ENCODE measurements at regions not wholly inside any gene's neighbourhood (a gene's known extent, or its start where the extent isn't known, plus 50 kb on each side); places are given as distances from the start of the nearest gene placed in this dataset.
"Not testable (repeated sequence)": the region's sequence is repeated elsewhere in the genome, so short reads cannot be mapped to it uniquely, and the experiment has no call there.

GRCh38 chr12:83656004-83656403 lies 969.3 kb downstream of the TMTC2 start:
- no peak for DNase-seq

DNA sequence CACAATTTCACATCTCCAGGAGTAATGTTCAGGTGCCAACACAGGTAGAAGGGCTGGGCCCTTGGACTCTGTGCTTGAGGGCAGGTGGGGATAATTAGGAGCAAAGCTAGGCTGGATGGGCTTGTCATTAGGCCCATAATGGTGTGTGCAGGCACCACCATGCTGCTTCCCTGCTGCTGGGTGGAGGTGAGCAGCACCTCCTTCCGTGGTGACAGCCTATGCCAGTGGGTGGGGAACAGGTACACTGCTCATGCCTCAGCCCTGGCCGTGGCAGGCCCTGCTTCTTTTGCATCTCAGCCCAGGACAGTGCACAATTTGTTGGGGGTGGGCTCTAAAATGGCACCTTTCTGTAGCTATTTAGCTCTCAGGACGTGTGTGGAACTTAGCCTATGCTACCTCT lies 955.5 kb downstream of the TMTC2 start:
- no peak for DNase-seq

DNA sequence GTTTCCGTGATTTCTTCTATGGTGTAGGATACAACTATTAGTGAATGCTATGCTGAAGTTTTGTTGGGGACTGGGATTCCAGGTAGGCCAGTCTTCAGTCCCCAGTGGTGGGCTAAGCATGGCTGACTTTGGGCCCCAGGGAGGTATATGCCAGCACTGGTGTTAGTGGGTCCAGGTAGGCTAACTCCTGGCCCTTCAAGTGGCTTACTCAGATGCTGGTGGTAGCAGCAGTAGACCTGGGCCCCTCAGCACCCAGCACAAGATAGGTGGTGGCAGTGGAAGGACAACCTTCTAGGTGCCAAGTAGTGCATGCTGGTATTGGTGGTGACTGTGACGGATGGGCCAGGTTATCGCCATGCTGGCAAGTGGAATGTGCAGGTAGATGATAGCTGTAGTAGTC lies 955.1 kb downstream of the TMTC2 start:
- DNase-seq, result no peak

- no peak for DNase-seq
These were observed 948.1 kb downstream of the TMTC2 start for GRCh38 chr12:83634726-83635267.

DNA sequence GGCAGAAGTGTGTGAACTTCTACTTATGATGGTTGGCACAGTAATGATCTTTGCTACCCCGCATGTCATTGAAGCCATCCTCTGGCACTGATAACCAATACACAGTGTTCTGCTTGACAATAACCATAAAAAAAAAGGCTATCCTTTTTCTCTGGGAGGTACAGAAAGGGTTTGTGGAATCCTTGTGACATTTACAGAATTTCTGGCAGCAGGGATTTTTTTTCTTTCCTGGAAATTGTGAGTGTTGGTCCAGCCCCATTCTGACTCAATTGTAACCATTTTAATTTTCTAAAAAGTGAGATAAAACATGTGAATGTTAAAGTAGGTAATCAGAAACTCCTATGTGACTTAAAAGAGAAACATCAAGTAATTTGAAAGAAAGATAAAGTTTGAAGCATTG lies 943.8 kb downstream of the TMTC2 start:
- no peak for DNase-seq

- no peak for DNase-seq
These were observed 943.2 kb downstream of the TMTC2 start for GRCh38 chr12:83629931-83630330.

GRCh38 chr12:83622205-83622604 lies 935.5 kb downstream of the TMTC2 start:
- no peak for DNase-seq

DNA sequence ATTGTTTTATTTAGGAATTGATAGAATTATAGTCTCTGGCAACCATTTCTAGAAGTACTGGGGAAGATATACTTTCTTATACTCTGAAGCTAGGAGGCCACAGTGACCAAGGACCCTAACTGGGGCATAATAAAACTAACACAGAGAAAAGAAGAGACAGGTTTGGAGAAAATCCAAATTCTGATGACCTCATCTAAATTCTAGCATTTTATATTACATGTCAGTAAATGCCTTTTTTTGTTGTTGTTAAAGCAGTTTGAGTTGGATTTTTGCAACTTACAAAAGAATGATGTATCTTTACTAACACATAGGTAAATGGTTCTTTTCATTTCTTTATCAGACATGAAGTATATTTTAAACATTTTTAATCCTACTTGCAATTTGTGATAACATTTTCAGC lies 933.3 kb downstream of the TMTC2 start:
- DNase-seq, result no peak

DNA sequence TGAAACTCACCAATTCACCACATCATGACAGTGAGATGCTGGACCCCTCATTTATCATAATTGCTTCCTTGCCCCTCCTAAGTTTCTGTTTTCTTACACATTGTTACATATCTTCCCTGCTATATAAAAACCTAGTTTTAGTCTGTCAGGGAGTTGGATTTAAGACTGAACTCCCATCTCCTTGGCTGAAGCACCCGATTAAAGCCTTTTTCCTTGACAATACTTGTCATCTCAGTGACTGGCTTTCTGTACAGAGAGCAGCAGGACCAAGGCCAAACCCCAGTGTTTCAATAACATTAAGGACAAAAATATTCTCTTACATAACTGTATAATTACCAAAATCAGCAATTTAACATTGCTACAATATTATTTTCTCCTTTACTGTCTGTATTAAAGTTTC lies 928.4 kb downstream of the TMTC2 start:
- DNase-seq, result no peak

- no peak for DNase-seq
These were observed 926.9 kb downstream of the TMTC2 start for GRCh38 chr12:83613586-83614110.

GRCh38 chr12:83603106-83603505 lies 916.4 kb downstream of the TMTC2 start:
- no peak for DNase-seq

DNA sequence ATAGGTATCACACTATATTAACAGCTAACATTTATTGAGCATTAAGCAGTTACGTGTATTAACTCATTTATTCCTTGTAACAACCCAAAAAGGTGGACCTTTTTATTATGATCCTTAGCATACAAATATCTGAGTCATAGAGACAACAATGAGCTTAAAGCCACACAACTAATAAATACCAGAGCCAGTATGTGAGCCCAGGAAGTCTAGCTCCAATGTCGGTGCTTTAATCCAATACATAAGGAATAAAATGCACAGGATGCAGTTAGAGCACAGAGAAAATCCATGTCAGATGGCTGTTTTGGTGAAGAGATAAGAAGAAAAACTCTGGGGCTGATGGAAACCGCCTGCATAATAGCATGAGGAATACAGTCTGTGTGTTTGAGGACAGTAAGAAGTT lies 888.6 kb downstream of the TMTC2 start:
- DNase-seq, result no peak

DNA sequence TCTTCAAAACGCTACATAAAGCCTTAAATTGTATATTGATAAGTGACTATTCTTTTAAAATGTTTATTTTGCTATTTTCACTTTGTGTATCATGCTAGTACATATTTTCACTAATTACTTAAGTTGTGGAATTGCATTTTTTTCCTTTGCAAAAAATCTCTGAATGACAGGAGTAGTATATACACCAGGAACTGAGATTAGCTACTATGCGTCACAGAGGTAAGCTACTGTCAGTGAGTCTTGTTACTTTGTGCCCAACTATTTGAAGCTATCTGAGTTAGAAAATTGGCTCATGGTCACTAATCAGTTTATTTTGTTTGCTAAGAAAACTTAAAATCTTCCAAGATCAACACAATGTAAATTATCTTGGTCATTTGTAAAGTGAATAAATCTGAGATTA lies 887.4 kb downstream of the TMTC2 start:
- no peak for DNase-seq

GRCh38 chr12:83573671-83574070 lies 887.0 kb downstream of the TMTC2 start:
- DNase-seq, result no peak

GRCh38 chr12:83559650-83560049 lies 872.9 kb downstream of the TMTC2 start:
- no peak for DNase-seq

GRCh38 chr12:83556040-83556439 lies 869.3 kb downstream of the TMTC2 start:
- DNase-seq, result not testable (repeated sequence)

DNA sequence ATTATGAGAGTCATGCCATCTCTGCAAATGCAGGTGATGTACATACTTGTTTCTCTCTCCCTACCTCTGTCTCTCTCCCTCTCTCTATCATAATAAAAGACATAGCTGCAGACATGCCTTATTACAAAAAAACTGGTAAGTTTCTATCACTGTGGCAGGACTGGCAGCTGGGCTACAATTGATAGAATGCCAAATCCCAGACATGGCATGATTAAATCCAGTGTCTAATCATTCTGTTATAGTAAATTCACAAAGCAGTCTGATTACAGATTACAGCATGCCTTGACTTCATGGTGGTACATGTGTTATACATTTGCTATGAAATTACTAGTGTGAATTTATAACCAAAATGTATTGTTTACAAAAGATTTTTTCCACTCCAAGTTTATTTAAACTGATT lies 854.7 kb downstream of the TMTC2 start:
- no peak for DNase-seq

DNA sequence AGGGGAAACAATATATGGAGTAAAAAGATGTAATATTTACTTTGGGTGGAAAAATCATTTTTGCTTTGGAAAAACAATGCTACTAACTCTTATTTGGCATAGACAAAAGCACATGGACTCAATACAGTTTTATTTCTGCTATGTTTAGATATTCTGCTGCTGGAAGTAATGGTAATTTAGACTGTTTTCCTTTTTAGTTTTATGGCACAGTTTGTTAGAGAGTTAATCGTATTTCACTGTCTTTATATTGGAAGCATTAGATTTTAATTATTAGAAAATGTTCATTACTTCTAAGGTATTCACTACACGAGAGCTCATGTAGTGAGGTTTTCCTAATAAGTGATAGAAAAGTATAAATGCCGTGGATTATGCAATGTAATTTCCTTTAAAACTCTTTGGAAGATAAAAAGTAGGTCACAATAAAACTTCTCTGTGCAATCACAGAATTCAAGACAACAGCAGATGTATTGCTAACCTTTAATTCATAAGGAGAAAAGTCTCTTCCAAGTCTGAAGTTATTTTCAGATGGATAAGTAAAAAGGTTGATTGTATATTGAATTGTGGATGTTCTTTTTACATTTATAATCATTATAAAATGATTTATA lies 851.8 kb downstream of the TMTC2 start:
- DNase-seq, result no peak

DNA sequence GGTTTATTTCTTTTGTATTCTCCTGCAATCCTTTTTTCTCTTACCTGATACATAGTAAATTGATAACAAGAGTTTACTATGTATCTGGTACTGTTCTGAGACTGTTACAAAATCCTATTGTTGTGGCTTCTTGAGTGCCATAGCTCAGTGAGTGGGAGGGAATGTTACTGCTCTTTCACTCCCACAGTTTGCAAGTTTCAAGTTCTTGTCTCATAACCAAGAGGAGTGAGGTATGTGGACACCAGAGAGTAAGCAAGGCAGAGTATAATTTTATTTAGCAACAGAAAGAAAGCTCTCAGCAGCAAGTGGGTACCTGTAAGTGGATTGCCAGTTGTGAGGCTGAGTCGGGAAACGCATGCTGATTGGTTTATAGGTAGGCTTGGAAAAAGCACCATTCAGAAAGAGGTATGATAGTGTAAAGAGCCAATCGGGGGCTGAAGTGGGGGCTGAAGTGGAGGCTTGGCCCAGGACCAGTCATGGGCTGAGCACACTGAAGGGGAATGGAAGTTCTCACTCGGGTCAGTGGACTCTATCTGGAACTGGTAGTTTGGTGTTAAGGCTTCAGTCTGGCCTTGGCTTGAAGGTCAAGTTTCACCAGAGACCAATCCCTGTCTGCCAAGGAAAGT lies 850.8 kb downstream of the TMTC2 start:
- no peak for DNase-seq

GRCh38 chr12:83536496-83536895 lies 849.8 kb downstream of the TMTC2 start:
- DNase-seq, result no peak

- DNase-seq, result no peak
These were observed 841.9 kb downstream of the TMTC2 start for GRCh38 chr12:83528571-83528970.

GRCh38 chr12:83527810-83528209 lies 841.1 kb downstream of the TMTC2 start:
- no peak for DNase-seq

DNA sequence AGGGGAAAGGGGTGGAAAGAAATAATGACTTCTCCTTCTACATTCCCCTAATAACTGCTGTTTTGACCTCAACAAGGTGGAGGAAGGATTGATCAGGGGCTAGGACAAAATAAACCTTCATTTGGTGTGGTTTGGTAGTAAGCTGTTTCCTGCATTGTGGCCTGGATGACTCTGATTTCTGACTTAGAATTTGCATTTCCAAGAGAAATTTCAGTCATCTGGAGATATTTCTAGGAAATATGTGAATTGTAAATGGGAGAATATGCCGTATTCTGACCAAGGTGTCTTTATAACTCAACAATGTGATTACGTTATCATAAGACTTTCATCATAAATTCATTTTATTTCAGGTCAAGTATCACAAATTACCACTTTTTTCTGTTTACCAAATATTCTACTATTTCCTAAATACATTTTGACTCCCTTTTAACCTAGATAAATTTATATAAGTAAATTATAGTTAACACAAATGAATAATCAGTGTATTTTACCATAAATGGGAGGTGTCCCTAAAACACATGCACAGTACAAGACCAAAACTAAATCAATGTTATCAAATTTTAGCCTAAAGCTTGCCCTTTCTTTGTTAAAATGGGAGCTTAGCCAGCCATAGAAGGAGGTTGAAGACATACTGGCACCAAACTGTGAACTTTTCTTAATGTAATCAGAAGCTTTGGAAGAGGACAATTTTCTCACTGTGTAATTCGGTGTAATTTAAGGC lies 828.8 kb downstream of the TMTC2 start:
- DNase-seq, result no peak

GRCh38 chr12:83514372-83514771 lies 827.7 kb downstream of the TMTC2 start:
- no peak for DNase-seq
